ENCODE measurements at regions not wholly inside any gene's neighbourhood (a gene's known extent, or its start where the extent isn't known, plus 50 kb on each side); places are given as distances from the start of the nearest gene placed in this dataset.

DNA sequence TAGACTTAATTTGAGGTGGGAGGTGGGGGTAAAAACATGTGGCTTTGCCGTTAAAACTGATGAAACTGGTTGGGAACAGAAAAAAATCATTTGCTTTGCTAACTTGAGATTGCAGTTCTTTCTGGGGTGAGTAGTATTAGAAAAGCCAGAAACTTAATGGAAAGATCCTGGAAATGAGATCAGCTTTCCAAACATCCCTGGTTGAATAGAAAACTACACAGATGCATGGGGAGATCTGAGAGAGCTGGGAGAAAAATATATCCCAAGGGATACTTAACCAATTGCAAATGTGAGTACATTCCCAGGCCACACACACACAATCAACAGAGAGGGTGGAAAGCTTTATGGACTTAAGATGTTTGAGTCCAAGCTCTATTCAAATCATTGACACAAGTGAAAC, 222.3 kb downstream of the YTHDC2 start:
- TF ChIP-seq, protein P1, sequence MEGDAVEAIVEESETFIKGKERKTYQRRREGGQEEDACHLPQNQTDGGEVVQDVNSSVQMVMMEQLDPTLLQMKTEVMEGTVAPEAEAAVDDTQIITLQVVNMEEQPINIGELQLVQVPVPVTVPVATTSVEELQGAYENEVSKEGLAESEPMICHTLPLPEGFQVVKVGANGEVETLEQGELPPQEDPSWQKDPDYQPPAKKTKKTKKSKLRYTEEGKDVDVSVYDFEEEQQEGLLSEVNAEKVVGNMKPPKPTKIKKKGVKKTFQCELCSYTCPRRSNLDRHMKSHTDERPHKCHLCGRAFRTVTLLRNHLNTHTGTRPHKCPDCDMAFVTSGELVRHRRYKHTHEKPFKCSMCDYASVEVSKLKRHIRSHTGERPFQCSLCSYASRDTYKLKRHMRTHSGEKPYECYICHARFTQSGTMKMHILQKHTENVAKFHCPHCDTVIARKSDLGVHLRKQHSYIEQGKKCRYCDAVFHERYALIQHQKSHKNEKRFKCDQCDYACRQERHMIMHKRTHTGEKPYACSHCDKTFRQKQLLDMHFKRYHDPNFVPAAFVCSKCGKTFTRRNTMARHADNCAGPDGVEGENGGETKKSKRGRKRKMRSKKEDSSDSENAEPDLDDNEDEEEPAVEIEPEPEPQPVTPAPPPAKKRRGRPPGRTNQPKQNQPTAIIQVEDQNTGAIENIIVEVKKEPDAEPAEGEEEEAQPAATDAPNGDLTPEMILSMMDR (IDR thresholded peaks at IDR 0.05), result no peak
- TF ChIP-seq POLR2A (IDR thresholded peaks at IDR 0.05) (no peak), POLR2AphosphoS5 (IDR thresholded peaks at IDR 0.05) (no peak)
